ENCODE measurements at regions not wholly inside any gene's neighbourhood (a gene's known extent, or its start where the extent isn't known, plus 50 kb on each side); places are given as distances from the start of the nearest gene placed in this dataset.

- Histone ChIP-seq H3K4me3 (ENCODE audit: low read length) (no peak overlapping the region), H3K9ac (ENCODE audit: low read length) (no peak overlapping the region), H3K27ac (ENCODE audit: low read length) (no peak overlapping the region), H3K4me2 (ENCODE audit: low read depth, low read length, poor library complexity, severe bottlenecking) (no peak overlapping the region), H3K27me3 (ENCODE audit: low read length) (no peaks in the 10 kb centered on the region), H3K79me2 (ENCODE audit: low read length) (no peaks in the 10 kb centered on the region), H3K4me1 (ENCODE audit: low read length) (peaks cover 19% of the 10 kb centered on the region), H3K9me2 (replicated peaks; ENCODE audit: insufficient read depth, low read length) (no peaks in the 10 kb centered on the region), H4K20me1 (ENCODE audit: insufficient read depth, low read depth, low read length) (no peaks in the 10 kb centered on the region), H3K9me3 (ENCODE audit: low read length) (no peaks in the 10 kb centered on the region), H3K36me3 (ENCODE audit: insufficient read depth, low read length) (no peaks in the 10 kb centered on the region), H2AFZ (ENCODE audit: low read length) (no peak overlapping the region)
- DNase-seq: no peak
These were observed 187.6 kb downstream of the MATN1 start for GRCh38 chr1:30535595-30536325.

GRCh38 chr1:30534551-30534940 is 188.8 kb downstream of the MATN1 start:
- H3K4me2 ChIP-seq (ENCODE audit: low read depth, low read length, poor library complexity, severe bottlenecking): no peak overlapping the region
- peaks cover 19% of the 10 kb centered on the region for H3K4me1 ChIP-seq (ENCODE audit: low read length)
- H3K27me3 ChIP-seq (ENCODE audit: low read length): no peaks in the 10 kb centered on the region
- no peak overlapping the region for H2AFZ ChIP-seq (ENCODE audit: low read length)
- no peaks in the 10 kb centered on the region for H3K36me3 ChIP-seq (ENCODE audit: insufficient read depth, low read length)
- no peak for DNase-seq
- no peaks in the 10 kb centered on the region for H3K9me3 ChIP-seq (ENCODE audit: low read length)
- no peak overlapping the region for H3K4me3 ChIP-seq (ENCODE audit: low read length)
- H3K79me2 ChIP-seq (ENCODE audit: low read length): no peaks in the 10 kb centered on the region
- no peaks in the 10 kb centered on the region for H4K20me1 ChIP-seq (ENCODE audit: insufficient read depth, low read depth, low read length)
- no peaks in the 10 kb centered on the region for H3K9me2 ChIP-seq (replicated peaks; ENCODE audit: insufficient read depth, low read length)
- H3K27ac ChIP-seq (ENCODE audit: low read length): no peak overlapping the region
- no peak overlapping the region for H3K9ac ChIP-seq (ENCODE audit: low read length)

DNA sequence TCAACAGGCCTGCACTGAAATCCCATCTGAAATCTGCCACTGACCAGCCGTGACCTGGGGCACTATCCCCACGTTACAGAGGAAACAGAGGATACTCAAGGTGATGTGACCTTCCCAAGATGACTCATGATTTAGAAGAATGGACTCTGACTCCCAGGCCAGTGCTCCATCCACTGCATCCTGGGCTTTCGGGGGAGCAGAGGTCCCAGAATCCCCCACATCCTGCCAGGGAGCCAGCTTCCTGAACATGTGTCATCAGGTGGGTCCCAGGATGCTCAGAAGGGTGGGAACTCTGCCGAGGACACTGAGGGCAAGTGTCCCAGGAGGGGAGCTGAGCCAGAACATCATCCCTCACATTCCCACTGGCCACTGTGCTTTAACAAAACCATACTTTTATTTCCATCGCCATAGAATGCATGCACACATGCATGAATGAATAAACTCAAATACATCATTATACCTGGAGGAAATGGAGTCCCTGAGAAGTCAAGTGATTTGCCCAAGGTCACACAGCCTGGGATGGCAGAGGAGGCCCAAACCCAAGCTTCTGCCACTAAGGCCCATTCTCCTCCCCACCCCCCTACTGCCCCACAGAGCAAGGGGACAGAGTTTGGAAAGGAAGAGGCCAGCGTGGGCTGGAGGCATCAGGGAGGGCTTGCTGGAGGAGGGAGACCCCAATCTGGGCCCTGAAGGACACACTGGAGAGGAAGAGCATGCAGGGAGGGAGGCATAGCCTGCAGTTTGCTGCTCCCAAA is 189.4 kb downstream of the MATN1 start:
- Histone ChIP-seq H4K20me1 (ENCODE audit: insufficient read depth, low read depth, low read length) (no peaks in the 10 kb centered on the region), H3K4me2 (ENCODE audit: low read depth, low read length, poor library complexity, severe bottlenecking) (no peak overlapping the region), H3K9me2 (replicated peaks; ENCODE audit: insufficient read depth, low read length) (no peaks in the 10 kb centered on the region), H3K4me3 (ENCODE audit: low read length) (no peak overlapping the region), H3K27ac (ENCODE audit: low read length) (no peak overlapping the region), H2AFZ (ENCODE audit: low read length) (no peak overlapping the region), H3K9ac (ENCODE audit: low read length) (no peak overlapping the region), H3K27me3 (ENCODE audit: low read length) (no peaks in the 10 kb centered on the region), H3K79me2 (ENCODE audit: low read length) (no peaks in the 10 kb centered on the region), H3K4me1 (ENCODE audit: low read length) (peaks cover 19% of the 10 kb centered on the region), H3K9me3 (ENCODE audit: low read length) (no peaks in the 10 kb centered on the region), H3K36me3 (ENCODE audit: insufficient read depth, low read length) (no peaks in the 10 kb centered on the region)
- DNase-seq: no peak

GRCh38 chr1:30533141-30533540 is 190.2 kb downstream of the MATN1 start:
- Histone ChIP-seq H3K27me3 (ENCODE audit: low read length) (no peaks in the 10 kb centered on the region), H3K4me2 (ENCODE audit: low read depth, low read length, poor library complexity, severe bottlenecking) (no peak overlapping the region), H3K9me2 (replicated peaks; ENCODE audit: insufficient read depth, low read length) (no peaks in the 10 kb centered on the region), H3K4me1 (ENCODE audit: low read length) (peaks cover 19% of the 10 kb centered on the region), H4K20me1 (ENCODE audit: insufficient read depth, low read depth, low read length) (no peaks in the 10 kb centered on the region), H3K27ac (ENCODE audit: low read length) (no peak overlapping the region), H3K79me2 (ENCODE audit: low read length) (no peaks in the 10 kb centered on the region), H3K9ac (ENCODE audit: low read length) (no peak overlapping the region), H3K36me3 (ENCODE audit: insufficient read depth, low read length) (no peaks in the 10 kb centered on the region), H3K9me3 (ENCODE audit: low read length) (no peaks in the 10 kb centered on the region), H3K4me3 (ENCODE audit: low read length) (no peak overlapping the region), H2AFZ (ENCODE audit: low read length) (no peak overlapping the region)
- no peak for DNase-seq

DNA sequence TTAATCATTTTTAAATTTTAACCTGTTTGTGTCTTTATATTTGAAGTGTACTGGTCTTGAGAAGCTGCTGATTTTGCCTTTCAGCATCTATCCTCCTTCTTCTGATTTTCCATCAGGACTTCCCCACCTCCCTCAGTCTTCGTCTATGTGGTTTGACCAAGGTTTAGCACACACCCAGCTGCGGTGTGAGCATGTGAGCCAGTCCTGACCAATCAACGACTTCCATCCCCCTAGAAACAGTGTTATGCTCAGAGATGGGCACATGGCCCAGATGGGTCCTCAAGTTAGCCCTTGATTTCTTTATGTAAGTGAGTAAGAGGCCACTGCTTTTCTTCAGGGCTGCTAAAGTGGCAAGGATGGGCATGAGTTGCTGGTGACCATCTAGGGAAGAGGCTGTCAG is 190.8 kb downstream of the MATN1 start:
- Histone ChIP-seq H3K79me2 (ENCODE audit: low read length) (no peaks in the 10 kb centered on the region), H3K4me2 (ENCODE audit: low read depth, low read length, poor library complexity, severe bottlenecking) (no peak overlapping the region), H3K9me2 (replicated peaks; ENCODE audit: insufficient read depth, low read length) (no peaks in the 10 kb centered on the region), H3K9ac (ENCODE audit: low read length) (no peak overlapping the region), H3K27ac (ENCODE audit: low read length) (no peak overlapping the region), H3K27me3 (ENCODE audit: low read length) (no peaks in the 10 kb centered on the region), H3K36me3 (ENCODE audit: insufficient read depth, low read length) (no peaks in the 10 kb centered on the region), H3K4me3 (ENCODE audit: low read length) (no peak overlapping the region), H3K9me3 (ENCODE audit: low read length) (no peaks in the 10 kb centered on the region), H2AFZ (ENCODE audit: low read length) (no peak overlapping the region), H3K4me1 (ENCODE audit: low read length) (peaks cover 19% of the 10 kb centered on the region), H4K20me1 (ENCODE audit: insufficient read depth, low read depth, low read length) (no peaks in the 10 kb centered on the region)
- no peak for DNase-seq

GRCh38 chr1:30527511-30528140 is 195.8 kb downstream of the MATN1 start:
- H3K27ac ChIP-seq (ENCODE audit: low read length): no peak overlapping the region
- H3K36me3 ChIP-seq (ENCODE audit: insufficient read depth, low read length): no peaks in the 10 kb centered on the region
- H2AFZ ChIP-seq (ENCODE audit: low read length): no peak overlapping the region
- DNase-seq: no peak
- H3K4me3 ChIP-seq (ENCODE audit: low read length): no peak overlapping the region
- H3K79me2 ChIP-seq (ENCODE audit: low read length): no peaks in the 10 kb centered on the region
- no peak overlapping the region for H3K4me2 ChIP-seq (ENCODE audit: low read depth, low read length, poor library complexity, severe bottlenecking)
- H3K4me1 ChIP-seq (ENCODE audit: low read length): peaks cover 8% of the 10 kb centered on the region
- no peak overlapping the region for H3K9ac ChIP-seq (ENCODE audit: low read length)
- no peaks in the 10 kb centered on the region for H4K20me1 ChIP-seq (ENCODE audit: insufficient read depth, low read depth, low read length)
- H3K27me3 ChIP-seq (ENCODE audit: low read length): no peaks in the 10 kb centered on the region
- H3K9me3 ChIP-seq (ENCODE audit: low read length): no peaks in the 10 kb centered on the region
- H3K9me2 ChIP-seq (replicated peaks; ENCODE audit: insufficient read depth, low read length): no peaks in the 10 kb centered on the region

GRCh38 chr1:30526652-30527345 is 196.6 kb downstream of the MATN1 start:
- Histone ChIP-seq H3K4me1 (ENCODE audit: low read length) (peaks cover 7% of the 10 kb centered on the region), H2AFZ (ENCODE audit: low read length) (no peak overlapping the region), H3K79me2 (ENCODE audit: low read length) (no peaks in the 10 kb centered on the region), H3K36me3 (ENCODE audit: insufficient read depth, low read length) (no peaks in the 10 kb centered on the region), H3K27me3 (ENCODE audit: low read length) (no peaks in the 10 kb centered on the region), H3K27ac (ENCODE audit: low read length) (no peak overlapping the region), H3K4me2 (ENCODE audit: low read depth, low read length, poor library complexity, severe bottlenecking) (no peak overlapping the region), H4K20me1 (ENCODE audit: insufficient read depth, low read depth, low read length) (no peaks in the 10 kb centered on the region), H3K9me2 (replicated peaks; ENCODE audit: insufficient read depth, low read length) (no peaks in the 10 kb centered on the region), H3K4me3 (ENCODE audit: low read length) (no peak overlapping the region), H3K9ac (ENCODE audit: low read length) (no peak overlapping the region), H3K9me3 (ENCODE audit: low read length) (no peaks in the 10 kb centered on the region)
- DNase-seq: no peak
